ENCODE measurements at regions not wholly inside any gene's neighbourhood (a gene's known extent, or its start where the extent isn't known, plus 50 kb on each side); places are given as distances from the start of the nearest gene placed in this dataset.
"Not testable (repeated sequence)": the region's sequence is repeated elsewhere in the genome, so short reads cannot be mapped to it uniquely, and the experiment has no call there.

- FAIRE-seq = no peak
Measured at GRCh38 chr5:120153551-120153950, 310.5 kb upstream of the PRR16 start.

- peak; percentile 72 for FAIRE-seq
Measured at GRCh38 chr5:120155873-120156272, 308.2 kb upstream of the PRR16 start.

- FAIRE-seq = no peak
Measured at GRCh38 chr5:120158211-120158610, 305.9 kb upstream of the PRR16 start.

- FAIRE-seq = peak; percentile 91
Measured at GRCh38 chr5:120159155-120159554, 304.9 kb upstream of the PRR16 start.

- no peak for FAIRE-seq
Measured at GRCh38 chr5:120160124-120160895, 303.8 kb upstream of the PRR16 start.

GRCh38 chr5:120162321-120162720 is 301.8 kb upstream of the PRR16 start:
- no peak for FAIRE-seq

GRCh38 chr5:120164037-120164436 is 300.1 kb upstream of the PRR16 start:
- FAIRE-seq = peak; percentile 5

GRCh38 chr5:120164986-120165385 is 299.1 kb upstream of the PRR16 start:
- FAIRE-seq = no peak

GRCh38 chr5:120173125-120173524 is 291.0 kb upstream of the PRR16 start:
- FAIRE-seq = no peak

- no peak for FAIRE-seq
Measured at GRCh38 chr5:120174089-120174488, 290.0 kb upstream of the PRR16 start.

GRCh38 chr5:120181238-120181637 is 282.9 kb upstream of the PRR16 start:
- FAIRE-seq = not testable (repeated sequence)

GRCh38 chr5:120194650-120195049 is 269.4 kb upstream of the PRR16 start:
- FAIRE-seq = not testable (repeated sequence)

- FAIRE-seq = no peak
Measured at GRCh38 chr5:120199559-120199958, 264.5 kb upstream of the PRR16 start.

- FAIRE-seq = no peak
Measured at GRCh38 chr5:120207129-120207528, 257.0 kb upstream of the PRR16 start.

- FAIRE-seq = no peak
Measured at GRCh38 chr5:120217001-120217400, 247.1 kb upstream of the PRR16 start.

- no peak for FAIRE-seq
Measured at GRCh38 chr5:120219988-120220387, 244.1 kb upstream of the PRR16 start.

- FAIRE-seq = no peak
Measured at GRCh38 chr5:120225524-120225923, 238.6 kb upstream of the PRR16 start.

GRCh38 chr5:120228262-120229031 is 235.7 kb upstream of the PRR16 start:
- no peak for FAIRE-seq

- no peak for FAIRE-seq
Measured at GRCh38 chr5:120229036-120229435, 235.1 kb upstream of the PRR16 start.

- FAIRE-seq = no peak
Measured at GRCh38 chr5:120231563-120231962, 232.5 kb upstream of the PRR16 start.

- no peak for FAIRE-seq
Measured at GRCh38 chr5:120236360-120236759, 227.7 kb upstream of the PRR16 start.

GRCh38 chr5:120239086-120239485 is 225.0 kb upstream of the PRR16 start:
- FAIRE-seq = no peak

- no peak for FAIRE-seq
Measured at GRCh38 chr5:120240706-120241105, 223.4 kb upstream of the PRR16 start.

- no peak for FAIRE-seq
Measured at GRCh38 chr5:120241400-120241799, 222.7 kb upstream of the PRR16 start.

All from islet of Langerhans (tissue), 1 donor.